WTC11 (cell line): ENCODE measurements at regions not wholly inside any gene's neighbourhood (a gene's known extent, or its start where the extent isn't known, plus 50 kb on each side); places are given as distances from the start of the nearest gene placed in this dataset.

Experiments used
- ATF3 ChIP-seq: sonication (generic); formaldehyde crosslinking; conservative IDR thresholded peaks from 2 replicates; pipeline ENCODE4 v1.8.1; 2022; ENCODE audit warnings: mild to moderate bottlenecking, missing genetic modification reagents
- E2F5 ChIP-seq: sonication (generic); formaldehyde crosslinking; IDR thresholded peaks from 2 replicates; pipeline ENCODE4 v1.8.1; 2022; ENCODE audit warnings: mild to moderate bottlenecking, moderate library complexity, missing genetic modification reagents
- JUN ChIP-seq: sonication (generic); formaldehyde crosslinking; IDR thresholded peaks from 2 replicates; pipeline ENCODE4 v1.8.0; 2023; ENCODE audit warnings: mild to moderate bottlenecking, missing genetic modification reagents
- NR3C1 ChIP-seq: sonication (generic); formaldehyde crosslinking; conservative IDR thresholded peaks from 2 replicates; pipeline ENCODE4 v1.8.1; 2023; ENCODE audit warnings: low read depth, mild to moderate bottlenecking, missing genetic modification reagents
- SP1 ChIP-seq: sonication (generic); formaldehyde crosslinking; conservative IDR thresholded peaks from 2 replicates; pipeline ENCODE4 v1.8.1; 2022; ENCODE audit warnings: missing genetic modification reagents
- TEAD4 ChIP-seq: sonication (generic); formaldehyde crosslinking; IDR thresholded peaks from 2 replicates; pipeline ENCODE4 v1.8.0; 2022; ENCODE audit warnings: mild to moderate bottlenecking, missing genetic modification reagents
- TP53 ChIP-seq: sonication (generic); formaldehyde crosslinking; IDR thresholded peaks from 2 replicates; pipeline ENCODE4 v1.8.1; 2023; ENCODE audit warnings: mild to moderate bottlenecking, missing genetic modification reagents
- TF ChIP-seq, protein P1 (sequence below): fragments of 200-600 bp; IDR thresholded peaks from 2 replicates; pipeline ENCODE4 v1.8.0; 2022; ENCODE audit warnings: antibody characterized with exemption
- TF ChIP-seq, protein P2 (sequence below): sonication (generic); formaldehyde crosslinking; IDR thresholded peaks from 2 replicates; pipeline ENCODE4 v1.8.1; 2023; ENCODE audit warnings: mild to moderate bottlenecking, moderate library complexity, missing genetic modification reagents
- TF ChIP-seq, protein P3 (sequence below): fragments of 250-450 bp; sonication (Bioruptor Pico); IDR thresholded peaks from 2 replicates; pipeline ENCODE4 v2.1.2; 2022; ENCODE audit warnings: mild to moderate bottlenecking, moderate library complexity

GRCh38 chrX:103428525-103428924 lies 52.2 kb downstream of the BEX3 start:
- TF ChIP-seq, protein P1, sequence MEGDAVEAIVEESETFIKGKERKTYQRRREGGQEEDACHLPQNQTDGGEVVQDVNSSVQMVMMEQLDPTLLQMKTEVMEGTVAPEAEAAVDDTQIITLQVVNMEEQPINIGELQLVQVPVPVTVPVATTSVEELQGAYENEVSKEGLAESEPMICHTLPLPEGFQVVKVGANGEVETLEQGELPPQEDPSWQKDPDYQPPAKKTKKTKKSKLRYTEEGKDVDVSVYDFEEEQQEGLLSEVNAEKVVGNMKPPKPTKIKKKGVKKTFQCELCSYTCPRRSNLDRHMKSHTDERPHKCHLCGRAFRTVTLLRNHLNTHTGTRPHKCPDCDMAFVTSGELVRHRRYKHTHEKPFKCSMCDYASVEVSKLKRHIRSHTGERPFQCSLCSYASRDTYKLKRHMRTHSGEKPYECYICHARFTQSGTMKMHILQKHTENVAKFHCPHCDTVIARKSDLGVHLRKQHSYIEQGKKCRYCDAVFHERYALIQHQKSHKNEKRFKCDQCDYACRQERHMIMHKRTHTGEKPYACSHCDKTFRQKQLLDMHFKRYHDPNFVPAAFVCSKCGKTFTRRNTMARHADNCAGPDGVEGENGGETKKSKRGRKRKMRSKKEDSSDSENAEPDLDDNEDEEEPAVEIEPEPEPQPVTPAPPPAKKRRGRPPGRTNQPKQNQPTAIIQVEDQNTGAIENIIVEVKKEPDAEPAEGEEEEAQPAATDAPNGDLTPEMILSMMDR, result no peak
- TF ChIP-seq TP53 (CRISPR knock-in tag) (no peak), JUN (CRISPR knock-in tag) (no peak), SP1 (CRISPR knock-in tag) (no peak), TEAD4 (CRISPR knock-in tag) (no peak), NR3C1 (CRISPR knock-in tag) (no peak), ATF3 (CRISPR knock-in tag) (no peak), E2F5 (CRISPR knock-in tag) (no peak)
- TF ChIP-seq, protein P2, sequence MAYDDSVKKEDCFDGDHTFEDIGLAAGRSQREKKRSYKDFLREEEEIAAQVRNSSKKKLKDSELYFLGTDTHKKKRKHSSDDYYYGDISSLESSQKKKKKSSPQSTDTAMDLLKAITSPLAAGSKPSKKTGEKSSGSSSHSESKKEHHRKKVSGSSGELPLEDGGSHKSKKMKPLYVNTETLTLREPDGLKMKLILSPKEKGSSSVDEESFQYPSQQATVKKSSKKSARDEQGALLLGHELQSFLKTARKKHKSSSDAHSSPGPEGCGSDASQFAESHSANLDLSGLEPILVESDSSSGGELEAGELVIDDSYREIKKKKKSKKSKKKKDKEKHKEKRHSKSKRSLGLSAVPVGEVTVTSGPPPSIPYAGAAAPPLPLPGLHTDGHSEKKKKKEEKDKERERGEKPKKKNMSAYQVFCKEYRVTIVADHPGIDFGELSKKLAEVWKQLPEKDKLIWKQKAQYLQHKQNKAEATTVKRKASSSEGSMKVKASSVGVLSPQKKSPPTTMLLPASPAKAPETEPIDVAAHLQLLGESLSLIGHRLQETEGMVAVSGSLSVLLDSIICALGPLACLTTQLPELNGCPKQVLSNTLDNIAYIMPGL, result no peak
- TF ChIP-seq, protein P3, sequence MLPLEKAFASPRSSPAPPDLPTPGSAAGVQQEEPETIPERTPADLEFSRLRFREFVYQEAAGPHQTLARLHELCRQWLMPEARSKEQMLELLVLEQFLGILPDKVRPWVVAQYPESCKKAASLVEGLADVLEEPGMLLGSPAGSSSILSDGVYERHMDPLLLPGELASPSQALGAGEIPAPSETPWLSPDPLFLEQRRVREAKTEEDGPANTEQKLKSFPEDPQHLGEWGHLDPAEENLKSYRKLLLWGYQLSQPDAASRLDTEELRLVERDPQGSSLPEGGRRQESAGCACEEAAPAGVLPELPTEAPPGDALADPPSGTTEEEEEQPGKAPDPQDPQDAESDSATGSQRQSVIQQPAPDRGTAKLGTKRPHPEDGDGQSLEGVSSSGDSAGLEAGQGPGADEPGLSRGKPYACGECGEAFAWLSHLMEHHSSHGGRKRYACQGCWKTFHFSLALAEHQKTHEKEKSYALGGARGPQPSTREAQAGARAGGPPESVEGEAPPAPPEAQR (CRISPR knock-in tag), result no peak
